HL-60 (cell line): ENCODE measurements at regions not wholly inside any gene's neighbourhood (a gene's known extent, or its start where the extent isn't known, plus 50 kb on each side); places are given as distances from the start of the nearest gene placed in this dataset.

Experiments
- DNase-seq, 2 experiments: peaks; one replicate each; pipeline ENCODE4 v3.0.0-alpha.2; 2010 to 2020; ENCODE audit warnings: low read depth in 1 of 2, low spot score in 1 of 2
- H3K27ac ChIP-seq: fragments of 250-450 bp; sonication (Bioruptor Pico); replicated peaks from 2 replicates; pipeline ENCODE4 v1.5.1; 2020; ENCODE audit warnings: mild to moderate bottlenecking, moderate library complexity
- H3K27me3 ChIP-seq: fragments of 250-450 bp; sonication (Bioruptor Pico); 2 replicates; pipeline ENCODE4 v1.5.1; 2021; ENCODE audit warnings: mild to moderate bottlenecking, moderate library complexity; ENCODE audit not compliant: insufficient read depth, poor library complexity, severe bottlenecking
- H3K4me3 ChIP-seq: replicated peaks from 2 replicates; pipeline ENCODE4 v1.5.1; 2011; ENCODE audit warnings: mild to moderate bottlenecking, control low read depth, low read length; ENCODE audit not compliant: insufficient read depth
- CTCF ChIP-seq: IDR thresholded peaks from one replicate; pipeline ENCODE4 v1.5.1; 2011; ENCODE audit warnings: low read length, control low read depth, inconsistent platforms; ENCODE audit not compliant: insufficient read depth
- GABPA ChIP-seq: IDR thresholded peaks from 2 replicates; pipeline ENCODE4 v1.6.1; 2012; ENCODE audit warnings: low read depth
- POLR2AphosphoS5 ChIP-seq: IDR thresholded peaks from 2 replicates; pipeline ENCODE4 v1.6.1; 2012; ENCODE audit warnings: low read depth
- REST ChIP-seq: IDR thresholded peaks from 2 replicates; pipeline ENCODE4 v1.6.1; 2012; ENCODE audit warnings: low read depth; ENCODE audit not compliant: insufficient replicate concordance
- SPI1 ChIP-seq: IDR thresholded peaks from 2 replicates; pipeline ENCODE4 v1.6.1; 2012; ENCODE audit warnings: low read depth, mild to moderate bottlenecking, borderline replicate concordance

GRCh38 chr21:32130031-32130891 is 148.6 kb downstream of the MIS18A start:
- Histone ChIP-seq H3K4me3 (no peak overlapping the region), H3K27me3 (no peaks in the 10 kb centered on the region), H3K27ac (no peak overlapping the region)
- TF ChIP-seq CTCF (no peak), SPI1 (no peak), REST (no peak), GABPA (no peak), POLR2AphosphoS5 (no peak)
- no peak for DNase-seq

GRCh38 chr21:32127081-32127480 is 151.8 kb downstream of the MIS18A start:
- TF ChIP-seq GABPA (no peak), SPI1 (no peak), REST (no peak), CTCF (no peak), POLR2AphosphoS5 (no peak)
- no peak overlapping the region for H3K27ac ChIP-seq
- DNase-seq: no peak
- no peak overlapping the region for H3K4me3 ChIP-seq
- no peaks in the 10 kb centered on the region for H3K27me3 ChIP-seq

GRCh38 chr21:32122082-32122481 is 156.8 kb downstream of the MIS18A start:
- TF ChIP-seq CTCF: no peak
- TF ChIP-seq GABPA: no peak
- no peak for TF ChIP-seq POLR2AphosphoS5
- no peak for TF ChIP-seq SPI1
- DNase-seq: no peak

GRCh38 chr21:32120230-32120629 is 158.6 kb downstream of the MIS18A start:
- Histone ChIP-seq H3K4me3 (no peak overlapping the region), H3K27me3 (no peaks in the 10 kb centered on the region), H3K27ac (no peak overlapping the region)
- TF ChIP-seq GABPA (no peak), CTCF (no peak), SPI1 (no peak), POLR2AphosphoS5 (no peak), REST (no peak)
- no peak for DNase-seq

More at GRCh38 chr21:32122082-32122481, 156.8 kb downstream of the MIS18A start:
- H3K27ac ChIP-seq: no peak overlapping the region
- H3K4me3 ChIP-seq: no peak overlapping the region
- H3K27me3 ChIP-seq: no peaks in the 10 kb centered on the region
